Smooth muscle cell (in vitro differentiated cells): ENCODE measurements at regions not wholly inside any gene's neighbourhood (a gene's known extent, or its start where the extent isn't known, plus 50 kb on each side); places are given as distances from the start of the nearest gene placed in this dataset.
"Not testable (repeated sequence)": the region's sequence is repeated elsewhere in the genome, so short reads cannot be mapped to it uniquely, and the experiment has no call there.

ENCODE experiments used
- DNase-seq: peaks from one replicate; lab custom pipeline; 2025; ENCODE audit not compliant: unreplicated experiment; lab: John Stamatoyannopoulos, UW
- H2AFZ ChIP-seq: fragments of 200-600 bp; sonication (generic); 2 replicates; pipeline ENCODE4 v1.6.0; 2016; ENCODE audit warnings: antibody characterized with exemption, low read depth, mild to moderate bottlenecking
- H3F3A ChIP-seq: fragments of 200-600 bp; sonication (generic); 2 replicates; pipeline ENCODE4 v1.6.0; 2017; ENCODE audit warnings: antibody characterized with exemption, low read depth
- H3K27ac ChIP-seq: fragments of 200-600 bp; sonication (generic); 2 replicates; pipeline ENCODE4 v1.5.1; 2016; ENCODE audit warnings: low read depth, mild to moderate bottlenecking
- H3K27me3 ChIP-seq: fragments of 200-600 bp; sonication (generic); 2 replicates; pipeline ENCODE4 v1.6.1; 2016; ENCODE audit warnings: low read depth, mild to moderate bottlenecking
- H3K36me3 ChIP-seq: fragments of 200-600 bp; sonication (generic); 2 replicates; pipeline ENCODE4 v1.5.1; 2016; ENCODE audit warnings: low read depth
- H3K4me1 ChIP-seq: fragments of 200-600 bp; sonication (generic); 2 replicates; pipeline ENCODE4 v1.5.1; 2016; ENCODE audit warnings: low read depth
- H3K4me2 ChIP-seq: fragments of 200-600 bp; sonication (generic); 2 replicates; pipeline ENCODE4 v1.6.0; 2016; ENCODE audit warnings: mild to moderate bottlenecking
- H3K4me3 ChIP-seq: fragments of 200-600 bp; sonication (generic); 2 replicates; pipeline ENCODE4 v1.5.1; 2016; ENCODE audit warnings: mild to moderate bottlenecking
- H3K79me2 ChIP-seq: fragments of 200-600 bp; sonication (generic); 2 replicates; pipeline ENCODE4 v1.6.0; 2016; ENCODE audit warnings: low read depth, mild to moderate bottlenecking
- H3K9ac ChIP-seq: fragments of 200-600 bp; sonication (generic); 2 replicates; pipeline ENCODE4 v1.6.0; 2016; ENCODE audit warnings: low read depth
- H3K9me3 ChIP-seq: fragments of 200-600 bp; sonication (generic); replicated peaks from 2 replicates; pipeline ENCODE4 v1.5.1; 2016; ENCODE audit warnings: low read depth
- H4K20me1 ChIP-seq: fragments of 200-600 bp; sonication (generic); 2 replicates; pipeline ENCODE4 v1.6.0; 2016; ENCODE audit warnings: low read depth
- CTCF ChIP-seq: fragments of 200-600 bp; sonication (generic); IDR thresholded peaks from 2 replicates; pipeline ENCODE4 v1.5.1; 2017; ENCODE audit warnings: borderline replicate concordance, mild to moderate bottlenecking, antibody characterized with exemption; ENCODE audit not compliant: insufficient read depth, poor library complexity, severe bottlenecking
- WGBS: methylation state at CpG from one replicate; pipeline ENCODE4 v1.1.7; 2016; ENCODE audit warnings: low lambda C conversion rate; 5-methylcytosine and 5-hydroxymethylcytosine counted together

GRCh38 chr3:175940881-175941280 is 1081.7 kb downstream of the NAALADL2 start:
- Histone ChIP-seq H3K9me3 (peaks cover 14% of the 10 kb centered on the region), H3K4me1 (no peaks in the 10 kb centered on the region), H3F3A (no peaks in the 10 kb centered on the region), H2AFZ (no peak overlapping the region), H3K79me2 (no peaks in the 10 kb centered on the region), H3K9ac (no peak overlapping the region), H3K27me3 (no peaks in the 10 kb centered on the region), H3K36me3 (no peaks in the 10 kb centered on the region), H3K4me3 (no peak overlapping the region), H3K4me2 (no peak overlapping the region), H4K20me1 (no peaks in the 10 kb centered on the region), H3K27ac (no peak overlapping the region)
- 78% methylated on average over 6 of the region's 6 CpGs for whole genome bisulfite sequencing
- no peak for TF ChIP-seq CTCF
- DNase-seq = no peak

GRCh38 chr3:175940243-175940642 is 1081.1 kb downstream of the NAALADL2 start:
- no peak for TF ChIP-seq CTCF
- no peak overlapping the region for H3K4me2 ChIP-seq
- H3F3A ChIP-seq = no peaks in the 10 kb centered on the region
- no peaks in the 10 kb centered on the region for H3K27me3 ChIP-seq
- no peaks in the 10 kb centered on the region for H3K79me2 ChIP-seq
- no peak for DNase-seq
- H3K4me3 ChIP-seq = no peak overlapping the region
- H3K9ac ChIP-seq = no peak overlapping the region
- no peaks in the 10 kb centered on the region for H3K4me1 ChIP-seq
- peaks cover 14% of the 10 kb centered on the region for H3K9me3 ChIP-seq
- no peak overlapping the region for H2AFZ ChIP-seq
- H3K27ac ChIP-seq = no peak overlapping the region
- 48% methylated on average over 5 of the region's 5 CpGs for WGBS
- H4K20me1 ChIP-seq = no peaks in the 10 kb centered on the region
- no peaks in the 10 kb centered on the region for H3K36me3 ChIP-seq

- not testable (repeated sequence) for H3K4me1 ChIP-seq, H3K27me3 ChIP-seq, H2AFZ ChIP-seq, H3K4me3 ChIP-seq, H3K9me3 ChIP-seq, DNase-seq, H3K79me2 ChIP-seq, H3K9ac ChIP-seq, H4K20me1 ChIP-seq, H3F3A ChIP-seq, H3K4me2 ChIP-seq, H3K27ac ChIP-seq, H3K36me3 ChIP-seq
- WGBS = 95% methylated on average over 14 of the region's 22 CpGs
Observed at GRCh38 chr3:175937367-175937766, 1078.2 kb downstream of the NAALADL2 start.

GRCh38 chr3:175932586-175932985 is 1073.5 kb downstream of the NAALADL2 start:
- no peaks in the 10 kb centered on the region for H3K79me2 ChIP-seq
- no peak overlapping the region for H3K4me3 ChIP-seq
- no peak overlapping the region for H3K9ac ChIP-seq
- H3K27ac ChIP-seq = no peak overlapping the region
- no peaks in the 10 kb centered on the region for H3F3A ChIP-seq
- no peak overlapping the region for H2AFZ ChIP-seq
- DNase-seq = no peak
- H3K4me2 ChIP-seq = no peak overlapping the region
- no peaks in the 10 kb centered on the region for H3K9me3 ChIP-seq
- no peaks in the 10 kb centered on the region for H3K27me3 ChIP-seq
- TF ChIP-seq CTCF = no peak
- H3K36me3 ChIP-seq = no peaks in the 10 kb centered on the region
- no peaks in the 10 kb centered on the region for H4K20me1 ChIP-seq
- H3K4me1 ChIP-seq = no peaks in the 10 kb centered on the region
